ENCODE measurements at regions not wholly inside any gene's neighbourhood (a gene's known extent, or its start where the extent isn't known, plus 50 kb on each side); places are given as distances from the start of the nearest gene placed in this dataset.

DNA sequence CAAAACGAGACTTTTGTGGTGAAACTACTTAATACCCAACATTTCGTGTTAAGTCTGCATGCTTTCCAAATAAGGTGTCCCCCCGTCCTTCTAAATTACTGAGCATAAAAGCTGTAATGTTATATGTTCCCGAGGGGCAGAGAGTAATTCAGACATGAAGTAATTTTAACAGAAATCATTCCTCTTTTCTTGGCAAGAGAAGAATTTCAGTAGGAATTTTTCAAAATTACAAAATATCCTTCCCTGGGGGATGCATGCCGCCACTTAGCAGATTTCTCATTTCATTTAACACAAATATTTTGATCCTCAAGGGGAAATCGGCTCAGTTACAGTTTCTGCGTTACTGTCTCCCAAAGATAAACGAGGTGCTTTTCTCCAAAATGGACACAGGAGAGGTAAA lies 213.2 kb upstream of the RHOBTB1 start:
- ATAC-seq (ENCODE audit: low read depth), result no peak
- no peaks in the 10 kb centered on the region for H3K9me3 Mint-ChIP-seq (ENCODE audit: insufficient read depth)
- H3K27me3 Mint-ChIP-seq, result peaks cover 9% of the 10 kb centered on the region
- Histone ChIP-seq H4K20me1 (ENCODE audit: control insufficient read depth, insufficient read depth, low read length, poor library complexity, severe bottlenecking) (no peaks in the 10 kb centered on the region), H3K79me2 (ENCODE audit: control insufficient read depth, insufficient read depth, low read length) (no peaks in the 10 kb centered on the region), H3K27me3 (replicated peaks in 1 of 4; ENCODE audit: control extremely low read depth in 1 of 4, control insufficient read depth in 3 of 4, insufficient read depth in 4 of 4, low read length in 3 of 4) (no peaks in the 10 kb centered on the region), H3K4me1 (ENCODE audit: control insufficient read depth in 2 of 2, insufficient read depth in 2 of 2, low read length in 2 of 2) (no peaks in the 10 kb centered on the region), H3K9ac (ENCODE audit: low read length) (no peak overlapping the region), H3K27ac (ENCODE audit: low read length in 2 of 2) (no peak overlapping the region), H3K4me2 (replicated peaks; ENCODE audit: low read depth, low read length, poor library complexity, severe bottlenecking) (no peak overlapping the region), H3K4me3 (ENCODE audit: control extremely low read depth in 1 of 5, extremely low read depth in 1 of 5, insufficient read depth in 1 of 5, low read depth in 2 of 5, low read length in 4 of 5) (no peak overlapping the region), H3K9me3 (ENCODE audit: control extremely low read depth in 1 of 3, control insufficient read depth in 2 of 3, insufficient read depth in 1 of 3, low read length in 2 of 3) (no peaks in the 10 kb centered on the region), H3K36me3 (replicated peaks in 1 of 2; ENCODE audit: control extremely low read depth in 1 of 2, control insufficient read depth in 1 of 2, extremely low read depth in 1 of 2, insufficient read depth in 2 of 2, low read length in 1 of 2) (no peaks in the 10 kb centered on the region), H2AFZ (ENCODE audit: insufficient read depth, low read depth, low read length, poor library complexity, severe bottlenecking) (no peak overlapping the region)
- ChIA-PET CTCF (no interaction called here), POLR2A (no interaction called here)
- no peak for DNase-seq
- TF ChIP-seq EZH2 (IDR thresholded peaks at IDR 0.05; ENCODE audit: borderline replicate concordance, insufficient read depth, low read depth, low read length, poor library complexity, severe bottlenecking), result no peak
- TF ChIP-seq, protein P1, sequence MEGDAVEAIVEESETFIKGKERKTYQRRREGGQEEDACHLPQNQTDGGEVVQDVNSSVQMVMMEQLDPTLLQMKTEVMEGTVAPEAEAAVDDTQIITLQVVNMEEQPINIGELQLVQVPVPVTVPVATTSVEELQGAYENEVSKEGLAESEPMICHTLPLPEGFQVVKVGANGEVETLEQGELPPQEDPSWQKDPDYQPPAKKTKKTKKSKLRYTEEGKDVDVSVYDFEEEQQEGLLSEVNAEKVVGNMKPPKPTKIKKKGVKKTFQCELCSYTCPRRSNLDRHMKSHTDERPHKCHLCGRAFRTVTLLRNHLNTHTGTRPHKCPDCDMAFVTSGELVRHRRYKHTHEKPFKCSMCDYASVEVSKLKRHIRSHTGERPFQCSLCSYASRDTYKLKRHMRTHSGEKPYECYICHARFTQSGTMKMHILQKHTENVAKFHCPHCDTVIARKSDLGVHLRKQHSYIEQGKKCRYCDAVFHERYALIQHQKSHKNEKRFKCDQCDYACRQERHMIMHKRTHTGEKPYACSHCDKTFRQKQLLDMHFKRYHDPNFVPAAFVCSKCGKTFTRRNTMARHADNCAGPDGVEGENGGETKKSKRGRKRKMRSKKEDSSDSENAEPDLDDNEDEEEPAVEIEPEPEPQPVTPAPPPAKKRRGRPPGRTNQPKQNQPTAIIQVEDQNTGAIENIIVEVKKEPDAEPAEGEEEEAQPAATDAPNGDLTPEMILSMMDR (IDR thresholded peaks at IDR 0.05), result no peak
- no CpG with 5 or more reads among the region's 8 CpGs for WGBS (ENCODE audit: insufficient coverage)
- H3K4me3 Mint-ChIP-seq, result no peak overlapping the region
- H3K27ac Mint-ChIP-seq, result no peak overlapping the region
- H3K4me1 Mint-ChIP-seq, result no peaks in the 10 kb centered on the region
- intact Hi-C loops (cut with micrococcal nuclease), result no loop called here

DNA sequence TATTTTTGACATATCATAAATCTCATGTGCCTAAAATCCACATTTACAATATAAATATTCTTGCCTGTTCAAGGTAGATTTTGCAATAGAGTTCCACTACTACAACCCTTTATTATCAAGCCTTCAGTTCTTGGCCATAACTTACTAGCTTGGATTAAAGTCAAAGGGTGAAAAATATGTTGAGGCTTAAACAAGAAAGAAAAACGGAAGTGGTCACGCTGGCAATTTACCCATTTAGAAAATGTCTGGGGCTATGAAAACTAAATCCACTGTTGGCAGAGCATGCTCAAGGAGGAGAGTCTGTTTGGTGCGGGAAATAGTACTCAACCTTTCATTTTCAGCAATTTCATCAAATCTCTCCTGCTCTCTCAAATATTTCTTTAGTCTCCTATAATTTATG lies 209.8 kb upstream of the RHOBTB1 start:
- ChIA-PET CTCF (no interaction called here), POLR2A (no interaction called here)
- ATAC-seq (ENCODE audit: low read depth) (no peak), DNase-seq (no peak)
- no peaks in the 10 kb centered on the region for H3K9me3 Mint-ChIP-seq (ENCODE audit: insufficient read depth)
- H3K79me2 ChIP-seq (ENCODE audit: control insufficient read depth, insufficient read depth, low read length), result no peaks in the 10 kb centered on the region
- no peaks in the 10 kb centered on the region for H3K36me3 ChIP-seq (replicated peaks in 1 of 2; ENCODE audit: control extremely low read depth in 1 of 2, control insufficient read depth in 1 of 2, extremely low read depth in 1 of 2, insufficient read depth in 2 of 2, low read length in 1 of 2)
- no peak overlapping the region for H3K9ac ChIP-seq (ENCODE audit: low read length)
- H3K4me1 Mint-ChIP-seq, result no peaks in the 10 kb centered on the region
- intact Hi-C loops (cut with micrococcal nuclease), result loop anchor here (5.0 kb wide), 1 partner anchor 41 kb away; no protein-coding TSS in a partner anchor
- 50% methylated on average over 2 of the region's 3 CpGs for WGBS (ENCODE audit: insufficient coverage)
- H3K4me3 Mint-ChIP-seq, result no peak overlapping the region
- H3K4me2 ChIP-seq (replicated peaks; ENCODE audit: low read depth, low read length, poor library complexity, severe bottlenecking), result no peak overlapping the region
- no peaks in the 10 kb centered on the region for H3K27me3 ChIP-seq (replicated peaks in 1 of 4; ENCODE audit: control extremely low read depth in 1 of 4, control insufficient read depth in 3 of 4, insufficient read depth in 4 of 4, low read length in 3 of 4)
- H3K27ac Mint-ChIP-seq, result no peak overlapping the region
- no peaks in the 10 kb centered on the region for H3K9me3 ChIP-seq (ENCODE audit: control extremely low read depth in 1 of 3, control insufficient read depth in 2 of 3, insufficient read depth in 1 of 3, low read length in 2 of 3)
- no peaks in the 10 kb centered on the region for H4K20me1 ChIP-seq (ENCODE audit: control insufficient read depth, insufficient read depth, low read length, poor library complexity, severe bottlenecking)
- peaks cover 6% of the 10 kb centered on the region for H3K27me3 Mint-ChIP-seq
- no peaks in the 10 kb centered on the region for H3K4me1 ChIP-seq (ENCODE audit: control insufficient read depth in 2 of 2, insufficient read depth in 2 of 2, low read length in 2 of 2)
- no peak overlapping the region for H3K27ac ChIP-seq (ENCODE audit: low read length in 2 of 2)
- H2AFZ ChIP-seq (ENCODE audit: insufficient read depth, low read depth, low read length, poor library complexity, severe bottlenecking), result no peak overlapping the region
- TF ChIP-seq, protein P1 (IDR thresholded peaks at IDR 0.05), result no peak
- TF ChIP-seq EZH2 (IDR thresholded peaks at IDR 0.05; ENCODE audit: borderline replicate concordance, insufficient read depth, low read depth, low read length, poor library complexity, severe bottlenecking), result no peak
- no peak overlapping the region for H3K4me3 ChIP-seq (ENCODE audit: control extremely low read depth in 1 of 5, extremely low read depth in 1 of 5, insufficient read depth in 1 of 5, low read depth in 2 of 5, low read length in 4 of 5)

All from B cell (primary cell).